ENCODE measurements at regions not wholly inside any gene's neighbourhood (a gene's known extent, or its start where the extent isn't known, plus 50 kb on each side); places are given as distances from the start of the nearest gene placed in this dataset.

DNA sequence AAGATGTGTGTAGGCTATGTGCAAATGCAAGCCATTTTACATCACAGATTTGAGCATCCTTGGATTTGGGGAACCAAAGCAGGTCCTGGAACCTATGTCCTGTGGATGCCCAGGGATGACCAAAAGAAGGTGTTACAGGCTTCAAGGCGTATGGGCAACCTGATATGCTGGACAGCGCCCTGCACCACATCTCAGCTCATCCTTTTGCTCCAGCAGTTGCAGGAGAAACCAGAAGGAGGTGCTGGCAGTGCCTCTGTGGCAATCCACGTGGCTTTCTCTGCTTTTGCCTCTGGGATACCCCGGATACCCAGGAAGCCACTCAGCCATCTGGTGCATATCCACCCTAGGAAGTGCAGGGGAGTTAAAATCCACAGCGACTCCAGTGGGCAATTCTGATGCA is 110.3 kb upstream of the VSTM2B start:
- no peak for DNase-seq
- TF ChIP-seq, protein P1, sequence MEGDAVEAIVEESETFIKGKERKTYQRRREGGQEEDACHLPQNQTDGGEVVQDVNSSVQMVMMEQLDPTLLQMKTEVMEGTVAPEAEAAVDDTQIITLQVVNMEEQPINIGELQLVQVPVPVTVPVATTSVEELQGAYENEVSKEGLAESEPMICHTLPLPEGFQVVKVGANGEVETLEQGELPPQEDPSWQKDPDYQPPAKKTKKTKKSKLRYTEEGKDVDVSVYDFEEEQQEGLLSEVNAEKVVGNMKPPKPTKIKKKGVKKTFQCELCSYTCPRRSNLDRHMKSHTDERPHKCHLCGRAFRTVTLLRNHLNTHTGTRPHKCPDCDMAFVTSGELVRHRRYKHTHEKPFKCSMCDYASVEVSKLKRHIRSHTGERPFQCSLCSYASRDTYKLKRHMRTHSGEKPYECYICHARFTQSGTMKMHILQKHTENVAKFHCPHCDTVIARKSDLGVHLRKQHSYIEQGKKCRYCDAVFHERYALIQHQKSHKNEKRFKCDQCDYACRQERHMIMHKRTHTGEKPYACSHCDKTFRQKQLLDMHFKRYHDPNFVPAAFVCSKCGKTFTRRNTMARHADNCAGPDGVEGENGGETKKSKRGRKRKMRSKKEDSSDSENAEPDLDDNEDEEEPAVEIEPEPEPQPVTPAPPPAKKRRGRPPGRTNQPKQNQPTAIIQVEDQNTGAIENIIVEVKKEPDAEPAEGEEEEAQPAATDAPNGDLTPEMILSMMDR (IDR thresholded peaks at IDR 0.05; ENCODE audit: low read depth, low read length) = no peak
- H3K4me1 ChIP-seq = no peaks in the 10 kb centered on the region

DNA sequence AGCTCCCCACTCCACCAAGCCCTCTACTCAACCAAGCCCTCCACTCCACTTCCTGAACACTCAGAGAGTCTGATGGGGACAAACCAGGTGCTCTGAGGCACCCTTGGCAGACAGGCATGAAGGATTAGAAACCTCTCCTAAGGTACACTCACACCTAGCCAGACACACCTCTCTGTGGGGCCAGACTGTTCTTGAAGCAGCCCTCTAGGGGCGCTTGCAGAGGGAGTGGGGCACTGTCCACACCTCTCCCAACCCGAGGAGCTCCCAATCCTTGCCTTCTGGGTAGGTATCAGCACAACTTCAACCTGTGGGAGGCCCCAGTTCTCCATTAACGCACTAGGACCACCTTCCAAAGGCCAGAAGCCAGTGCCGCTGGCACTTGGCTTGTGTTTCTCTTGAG is 108.7 kb upstream of the VSTM2B start:
- Histone ChIP-seq H3K9me3 (no peaks in the 10 kb centered on the region), H3K4me1 (no peaks in the 10 kb centered on the region), H3K36me3 (no peaks in the 10 kb centered on the region), H3K27me3 (no peaks in the 10 kb centered on the region), H3K4me3 (ENCODE audit: low read depth, low read length) (no peak overlapping the region)
- DNase-seq = no peak
- TF ChIP-seq, protein P1 (IDR thresholded peaks at IDR 0.05; ENCODE audit: low read depth, low read length) = no peak

More for the DNA sequence above, 110.3 kb upstream of the VSTM2B start:
- Histone ChIP-seq H3K4me3 (ENCODE audit: low read depth, low read length) (no peak overlapping the region), H3K9me3 (no peaks in the 10 kb centered on the region), H3K36me3 (no peaks in the 10 kb centered on the region), H3K27me3 (no peaks in the 10 kb centered on the region; the same call in 1 of the 2 replicates)

DNA sequence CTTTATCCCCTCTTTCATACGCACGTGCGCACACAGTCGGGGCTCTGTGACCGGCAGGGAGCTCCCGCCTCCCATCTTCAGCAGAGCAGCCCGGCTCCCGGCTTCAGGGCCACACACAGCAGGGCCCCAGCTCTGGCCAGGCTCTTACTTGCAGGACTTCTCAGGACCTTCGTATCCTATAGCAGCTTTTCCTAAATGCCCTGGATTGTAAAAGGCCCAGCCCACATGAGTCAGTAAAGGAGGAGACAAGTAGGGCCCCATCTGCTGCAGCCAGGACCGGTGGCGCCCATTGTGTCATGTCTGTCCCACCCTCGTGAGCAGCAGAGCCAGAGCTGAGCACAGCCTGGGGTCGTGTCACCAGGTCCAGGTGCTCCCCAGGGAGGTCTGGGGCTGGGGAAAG is 107.6 kb upstream of the VSTM2B start:
- Histone ChIP-seq H3K4me1 (no peaks in the 10 kb centered on the region), H3K36me3 (no peaks in the 10 kb centered on the region), H3K9me3 (no peaks in the 10 kb centered on the region), H3K4me3 (ENCODE audit: low read depth, low read length) (no peak overlapping the region), H3K27me3 (no peaks in the 10 kb centered on the region)
- TF ChIP-seq, protein P1 (IDR thresholded peaks at IDR 0.05; ENCODE audit: low read depth, low read length) = no peak
- DNase-seq = no peak

DNA sequence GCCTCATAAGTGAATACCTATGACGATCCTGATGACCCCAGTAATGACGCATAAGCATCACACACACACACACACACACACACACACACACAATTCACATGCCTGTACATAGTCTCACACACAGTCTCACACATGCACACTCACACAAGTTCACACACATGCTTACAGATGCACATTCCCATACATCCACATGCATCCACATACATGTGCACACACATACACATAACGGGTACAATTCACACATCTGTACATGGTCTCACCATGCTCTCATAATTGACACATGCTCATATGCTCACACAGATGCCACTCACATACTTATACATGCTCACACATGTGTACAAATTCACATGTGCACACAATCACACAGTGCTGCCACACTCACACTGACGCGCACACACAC is 105.7 kb upstream of the VSTM2B start:
- Histone ChIP-seq H3K4me1 (no peaks in the 10 kb centered on the region), H3K4me3 (ENCODE audit: low read depth, low read length) (no peak overlapping the region), H3K9me3 (no peaks in the 10 kb centered on the region), H3K27me3 (no peaks in the 10 kb centered on the region), H3K36me3 (no peaks in the 10 kb centered on the region)
- no peak for DNase-seq
- TF ChIP-seq, protein P1 (IDR thresholded peaks at IDR 0.05; ENCODE audit: low read depth, low read length) = no peak

DNA sequence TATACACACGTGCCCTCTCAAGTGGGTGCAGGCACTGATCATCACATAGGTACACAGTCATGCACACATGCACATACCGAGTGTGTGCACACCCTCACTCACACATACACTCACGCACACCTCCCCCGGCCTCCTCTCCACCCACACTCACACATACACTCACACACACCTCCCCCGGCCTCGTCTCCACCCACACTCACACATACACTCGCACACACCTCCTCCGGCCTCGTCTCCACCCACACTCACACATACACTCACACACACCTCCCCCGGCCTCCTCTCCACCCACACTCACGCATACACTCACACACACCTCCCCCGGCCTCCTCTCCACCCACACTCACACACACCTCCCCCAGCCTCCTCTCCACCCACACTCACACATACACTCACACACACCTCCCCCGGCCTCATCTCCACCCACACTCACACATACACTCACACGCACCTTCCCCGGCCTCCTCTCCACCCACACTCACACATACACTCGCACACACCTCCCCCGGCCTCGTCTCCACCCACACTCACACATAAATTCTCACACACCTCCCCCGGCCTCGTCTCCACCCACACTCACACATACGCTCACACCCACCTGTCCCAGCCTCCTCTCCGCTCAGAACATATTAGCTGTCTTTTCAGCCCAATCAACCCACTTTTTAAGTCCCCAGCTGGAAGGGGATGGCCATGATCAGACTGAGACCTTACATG is 105.2 kb upstream of the VSTM2B start:
- Histone ChIP-seq H3K4me1 (no peaks in the 10 kb centered on the region), H3K27me3 (no peaks in the 10 kb centered on the region), H3K9me3 (no peaks in the 10 kb centered on the region), H3K36me3 (no peaks in the 10 kb centered on the region), H3K4me3 (ENCODE audit: low read depth, low read length) (no peak overlapping the region)
- no peak for DNase-seq
- TF ChIP-seq, protein P1 (IDR thresholded peaks at IDR 0.05; ENCODE audit: low read depth, low read length) = no peak

DNA sequence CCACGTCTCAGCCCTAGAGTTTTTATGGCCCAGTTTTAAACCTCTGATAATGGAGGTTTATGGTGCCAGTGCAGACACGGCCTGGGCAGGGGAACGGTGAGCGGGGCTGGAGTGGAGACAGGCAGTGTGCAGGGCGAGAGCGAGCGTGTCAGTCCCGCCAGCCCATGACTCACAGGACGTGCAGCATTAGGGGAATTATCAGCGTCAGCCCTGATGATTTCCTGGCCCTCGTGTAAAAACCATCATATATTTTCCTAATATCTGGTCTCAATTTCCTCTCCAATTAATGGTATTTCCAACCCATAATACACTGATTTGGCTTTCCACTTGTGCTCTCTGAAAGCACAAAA is 104.6 kb upstream of the VSTM2B start:
- TF ChIP-seq, protein P1 (IDR thresholded peaks at IDR 0.05; ENCODE audit: low read depth, low read length) = no peak
- Histone ChIP-seq H3K9me3 (no peaks in the 10 kb centered on the region), H3K4me3 (ENCODE audit: low read depth, low read length) (no peak overlapping the region), H3K4me1 (no peaks in the 10 kb centered on the region), H3K36me3 (no peaks in the 10 kb centered on the region), H3K27me3 (no peaks in the 10 kb centered on the region)
- DNase-seq = no peak
